ENCODE measurements at regions not wholly inside any gene's neighbourhood (a gene's known extent, or its start where the extent isn't known, plus 50 kb on each side); places are given as distances from the start of the nearest gene placed in this dataset.
"Not testable (repeated sequence)": the region's sequence is repeated elsewhere in the genome, so short reads cannot be mapped to it uniquely, and the experiment has no call there.

DNA sequence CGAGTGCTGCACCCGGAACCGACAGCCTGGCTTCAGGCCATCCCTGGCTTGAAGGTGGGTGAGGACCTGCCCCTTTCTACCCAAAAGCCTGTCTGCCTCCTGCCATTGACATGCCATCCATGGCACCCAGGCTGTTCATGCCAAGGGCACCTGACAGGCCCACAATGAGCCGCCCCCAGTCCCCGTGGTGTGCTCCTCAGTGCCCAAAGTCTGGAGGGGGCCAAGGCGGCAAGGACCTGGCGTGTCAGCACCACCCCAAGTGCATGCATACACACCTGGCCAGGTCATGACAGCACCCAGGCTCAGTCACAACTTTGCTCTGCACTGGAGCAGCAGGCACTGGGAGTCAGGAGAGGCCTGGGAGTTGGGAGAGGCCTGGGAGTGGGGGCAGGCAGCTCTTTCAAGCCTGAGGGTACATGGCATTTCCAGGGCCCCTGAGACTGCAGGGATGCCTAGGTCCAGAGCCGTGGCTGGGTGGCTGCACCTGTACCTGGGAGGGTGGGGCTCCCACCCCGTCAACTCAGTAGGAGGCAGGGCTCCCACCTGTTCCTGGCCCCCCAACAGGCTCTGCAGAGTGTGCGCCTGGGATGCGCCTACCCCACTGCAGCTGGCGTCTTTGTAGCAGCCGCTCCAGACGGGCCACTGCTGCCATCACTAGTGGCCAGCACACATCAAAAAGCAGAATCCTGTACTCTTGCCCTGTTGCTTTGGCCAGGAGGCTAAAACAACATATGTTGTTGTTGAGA lies 71.7 kb downstream of the ZNF467 start:
- Histone ChIP-seq H3K27me3 (ENCODE audit: control insufficient read depth in 2 of 2, insufficient read depth in 2 of 2, low read length in 2 of 2) (peaks cover 0 to 2% of the 10 kb centered on the region in 2 donors), H3K4me3 (replicated peaks in 1 of 3; ENCODE audit: low read depth in 2 of 3, low read length in 3 of 3) (no peak overlapping the region), H3K27ac (ENCODE audit: low read depth in 1 of 2, low read length in 2 of 2) (no peak overlapping the region), H3K9me3 (replicated peaks in 1 of 2; ENCODE audit: control insufficient read depth in 1 of 2, insufficient read depth in 1 of 2, low read length in 2 of 2) (peaks cover 31 to 39% of the 10 kb centered on the region in 2 donors), H3K9ac (ENCODE audit: insufficient read depth, low read length, poor library complexity, severe bottlenecking) (no peak overlapping the region), H2AFZ (ENCODE audit: insufficient read depth, low read depth, low read length, poor library complexity, severe bottlenecking) (no peak overlapping the region), H3K4me2 (replicated peaks; ENCODE audit: extremely low read depth, low read length, poor library complexity, severe bottlenecking) (no peak overlapping the region), H3K4me1 (ENCODE audit: control insufficient read depth in 1 of 2, insufficient read depth in 2 of 2, low read length in 2 of 2) (peaks cover 0 to 5% of the 10 kb centered on the region in 2 donors), H3K79me2 (ENCODE audit: insufficient read depth, low read length) (no peaks in the 10 kb centered on the region), H4K20me1 (ENCODE audit: insufficient read depth, low read length) (no peaks in the 10 kb centered on the region), H3K36me3 (replicated peaks in 1 of 2; ENCODE audit: control insufficient read depth in 1 of 2, insufficient read depth in 2 of 2, low read length in 2 of 2) (no peaks in the 10 kb centered on the region)
- Mint-ChIP-seq H3K36me3 (no peaks in the 10 kb centered on the region), H3K4me1 (peaks cover 8% of the 10 kb centered on the region), H3K9me3 (peaks cover 22 to 51% (median 38%) of the 10 kb centered on the region in 7 donors), H3K27ac (no peak overlapping the region), H3K4me3 (no peak overlapping the region), H3K27me3 (ENCODE audit: low read depth in 3 of 3) (peaks cover 0 to 7% (median 4%) of the 10 kb centered on the region in 3 donors)
- intact Hi-C loops (cut with micrococcal nuclease) = no loop called here
- no peak for DNase-seq
- WGBS (ENCODE audit: insufficient coverage) = 93% methylated on average over 14 of the region's 14 CpGs
- TF ChIP-seq, protein P1, sequence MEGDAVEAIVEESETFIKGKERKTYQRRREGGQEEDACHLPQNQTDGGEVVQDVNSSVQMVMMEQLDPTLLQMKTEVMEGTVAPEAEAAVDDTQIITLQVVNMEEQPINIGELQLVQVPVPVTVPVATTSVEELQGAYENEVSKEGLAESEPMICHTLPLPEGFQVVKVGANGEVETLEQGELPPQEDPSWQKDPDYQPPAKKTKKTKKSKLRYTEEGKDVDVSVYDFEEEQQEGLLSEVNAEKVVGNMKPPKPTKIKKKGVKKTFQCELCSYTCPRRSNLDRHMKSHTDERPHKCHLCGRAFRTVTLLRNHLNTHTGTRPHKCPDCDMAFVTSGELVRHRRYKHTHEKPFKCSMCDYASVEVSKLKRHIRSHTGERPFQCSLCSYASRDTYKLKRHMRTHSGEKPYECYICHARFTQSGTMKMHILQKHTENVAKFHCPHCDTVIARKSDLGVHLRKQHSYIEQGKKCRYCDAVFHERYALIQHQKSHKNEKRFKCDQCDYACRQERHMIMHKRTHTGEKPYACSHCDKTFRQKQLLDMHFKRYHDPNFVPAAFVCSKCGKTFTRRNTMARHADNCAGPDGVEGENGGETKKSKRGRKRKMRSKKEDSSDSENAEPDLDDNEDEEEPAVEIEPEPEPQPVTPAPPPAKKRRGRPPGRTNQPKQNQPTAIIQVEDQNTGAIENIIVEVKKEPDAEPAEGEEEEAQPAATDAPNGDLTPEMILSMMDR (IDR thresholded peaks at IDR 0.05) = no peak

GRCh38 chr7:149697767-149698166 lies 75.6 kb downstream of the ZNF467 start:
- H4K20me1 ChIP-seq (ENCODE audit: insufficient read depth, low read length); H3K27ac ChIP-seq (ENCODE audit: low read depth in 1 of 2, low read length in 2 of 2); H3K9ac ChIP-seq (ENCODE audit: insufficient read depth, low read length, poor library complexity, severe bottlenecking); DNase-seq; H3K4me3 ChIP-seq (replicated peaks in 1 of 3; ENCODE audit: low read depth in 2 of 3, low read length in 3 of 3); H3K4me2 ChIP-seq (replicated peaks; ENCODE audit: extremely low read depth, low read length, poor library complexity, severe bottlenecking); H3K4me1 ChIP-seq (ENCODE audit: control insufficient read depth in 1 of 2, insufficient read depth in 2 of 2, low read length in 2 of 2); H3K36me3 ChIP-seq (replicated peaks in 1 of 2; ENCODE audit: control insufficient read depth in 1 of 2, insufficient read depth in 2 of 2, low read length in 2 of 2); H3K4me1 Mint-ChIP-seq; H3K36me3 Mint-ChIP-seq; H2AFZ ChIP-seq (ENCODE audit: insufficient read depth, low read depth, low read length, poor library complexity, severe bottlenecking); H3K79me2 ChIP-seq (ENCODE audit: insufficient read depth, low read length); H3K4me3 Mint-ChIP-seq; intact Hi-C loops (cut with micrococcal nuclease); H3K27ac Mint-ChIP-seq: not testable (repeated sequence)
- Histone ChIP-seq H3K9me3 (replicated peaks in 1 of 2; ENCODE audit: control insufficient read depth in 1 of 2, insufficient read depth in 1 of 2, low read length in 2 of 2) (peaks cover 34 to 40% of the 10 kb centered on the region in 2 donors), H3K27me3 (ENCODE audit: control insufficient read depth in 2 of 2, insufficient read depth in 2 of 2, low read length in 2 of 2) (peaks cover 24 to 27% of the 10 kb centered on the region in 2 donors)
- Mint-ChIP-seq H3K9me3 (peaks cover 17 to 59% (median 44%) of the 10 kb centered on the region in 7 donors), H3K27me3 (ENCODE audit: low read depth in 3 of 3) (peaks cover 20 to 31% (median 22%) of the 10 kb centered on the region in 3 donors)
- no CpG with 5 or more reads among the region's 5 CpGs for WGBS (ENCODE audit: insufficient coverage)

Data from CD14-positive monocyte (primary cell).